Pancreas (tissue), 10 donors: ENCODE measurements at regions not wholly inside any gene's neighbourhood (a gene's known extent, or its start where the extent isn't known, plus 50 kb on each side); places are given as distances from the start of the nearest gene placed in this dataset.

ENCODE experiments used
- ATAC-seq, 4 donors: fragments of 200-7000 bp; cut with Tn5 transposase; one replicate each; pipeline versions ENCODE4 v1.8.0 to v1.9.1; 2020; ENCODE audit warnings: mild to moderate bottlenecking in 4 of 4, moderate library complexity in 4 of 4
- DNase-seq, 6 donors: peaks; one replicate each; pipeline ENCODE4 v3.0.0-alpha.2; 2020
- FAIRE-seq: peaks from 2 replicates; lab custom pipeline; 2012; peaks lifted over from hg19 to GRCh38; lab: Jason Lieb, UNC
- H3K27ac ChIP-seq, 4 donors: fragments of 200-600 bp; sonication (generic); 1 replicate in 3 of 4; 2 replicates in 1 of 4; pipeline versions ENCODE4 v1.5.0 to v1.8.0; 2020
- H3K27me3 ChIP-seq, 4 donors: fragments of 200-600 bp; one replicate each; pipeline ENCODE4 v1.8.0; 2021
- H3K36me3 ChIP-seq, 3 donors: fragments of 200-600 bp; sonication (generic) in 1 of 3; one replicate each; pipeline versions ENCODE4 v1.5.0 to v1.8.0; 2020 to 2021
- H3K4me1 ChIP-seq, 3 donors: fragments of 200-600 bp; one replicate each; pipeline ENCODE4 v1.8.0; 2021
- H3K4me3 ChIP-seq, 4 donors: fragments of 200-600 bp; sonication (generic) in 2 of 4; one replicate each; pipeline versions ENCODE4 v1.5.0 to v1.8.0; 2020 to 2021
- H3K9me3 ChIP-seq, 4 donors: fragments of 200-600 bp; one replicate each; pipeline ENCODE4 v1.8.0; 2021
- WGBS, 2 donors: extraction: QIAGEN DNeasy Blood & Tissue Kit; methylation state at CpG; one replicate each; pipeline ENCODE4 v1.1.7; 2013; 5-methylcytosine and 5-hydroxymethylcytosine counted together
- intact Hi-C, 3 donors: fragments of 100-400 bp; cut with DNase I; formaldehyde crosslinking; loops; one replicate each; pipeline versions ENCODE4 v1.11.1 to v1.14.2; 2022
- TF ChIP-seq, protein P1 (sequence below), 4 donors: fragments of 200-600 bp; sonication (generic) in 3 of 4; IDR thresholded peaks; one replicate each; pipeline versions ENCODE4 v1.5.0 to v1.8.0; 2021; ENCODE audit warnings: antibody characterized with exemption in 4 of 4
- donor health status: healthy with polysubstance abuse.
- donor health status: DM: no; HTN: no; CAD: no; lungs with moderate emphysema.
- donor health status: DM: no; HTN: no; CAD: no.
- donor health status: control.
- donor health status: control.
- donor health status: Bipolar disorder and iron deficiency.
- donor health status: DM: yes; HTN: yes; CAD: no.
- donor health status: DM: no; HTN: no; CAD: no.
- donor health status: DM: no; HTN: no; CAD: no.
- donor health status: DM: yes; HTN: yes; CAD: no.

DNA sequence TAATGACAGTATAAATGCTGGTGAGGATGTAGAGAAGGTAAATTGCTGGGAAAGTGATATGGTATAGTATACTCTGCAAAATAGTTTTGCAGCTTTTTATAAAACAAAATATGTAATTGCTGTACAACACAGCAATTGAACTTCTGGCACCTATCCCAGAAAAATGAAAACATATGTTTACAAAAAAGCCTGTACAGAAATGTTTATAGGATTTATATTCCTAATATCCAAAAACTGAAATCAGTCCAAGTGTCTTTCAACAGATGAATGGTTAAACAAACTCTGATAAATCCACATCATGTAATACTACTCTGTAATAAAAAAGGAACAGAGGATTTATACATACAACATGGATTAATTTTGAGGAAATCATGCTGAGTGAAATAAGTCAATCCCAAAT is 198.4 kb upstream of the ACTRT1 start:
- FAIRE-seq = no peak
- Histone ChIP-seq H3K27ac (no peak overlapping the region), H3K36me3 (no peaks in the 10 kb centered on the region), H3K27me3 (peaks cover 0 to 6% (median 0%) of the 10 kb centered on the region in 4 donors), H3K9me3 (no peaks in the 10 kb centered on the region), H3K4me1 (no peaks in the 10 kb centered on the region), H3K4me3 (no peak overlapping the region)
- no peak for DNase-seq
- TF ChIP-seq, protein P1, sequence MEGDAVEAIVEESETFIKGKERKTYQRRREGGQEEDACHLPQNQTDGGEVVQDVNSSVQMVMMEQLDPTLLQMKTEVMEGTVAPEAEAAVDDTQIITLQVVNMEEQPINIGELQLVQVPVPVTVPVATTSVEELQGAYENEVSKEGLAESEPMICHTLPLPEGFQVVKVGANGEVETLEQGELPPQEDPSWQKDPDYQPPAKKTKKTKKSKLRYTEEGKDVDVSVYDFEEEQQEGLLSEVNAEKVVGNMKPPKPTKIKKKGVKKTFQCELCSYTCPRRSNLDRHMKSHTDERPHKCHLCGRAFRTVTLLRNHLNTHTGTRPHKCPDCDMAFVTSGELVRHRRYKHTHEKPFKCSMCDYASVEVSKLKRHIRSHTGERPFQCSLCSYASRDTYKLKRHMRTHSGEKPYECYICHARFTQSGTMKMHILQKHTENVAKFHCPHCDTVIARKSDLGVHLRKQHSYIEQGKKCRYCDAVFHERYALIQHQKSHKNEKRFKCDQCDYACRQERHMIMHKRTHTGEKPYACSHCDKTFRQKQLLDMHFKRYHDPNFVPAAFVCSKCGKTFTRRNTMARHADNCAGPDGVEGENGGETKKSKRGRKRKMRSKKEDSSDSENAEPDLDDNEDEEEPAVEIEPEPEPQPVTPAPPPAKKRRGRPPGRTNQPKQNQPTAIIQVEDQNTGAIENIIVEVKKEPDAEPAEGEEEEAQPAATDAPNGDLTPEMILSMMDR (IDR thresholded peaks at IDR 0.05) = no peak
- ATAC-seq = no peak
- intact Hi-C loops = no loop called here

DNA sequence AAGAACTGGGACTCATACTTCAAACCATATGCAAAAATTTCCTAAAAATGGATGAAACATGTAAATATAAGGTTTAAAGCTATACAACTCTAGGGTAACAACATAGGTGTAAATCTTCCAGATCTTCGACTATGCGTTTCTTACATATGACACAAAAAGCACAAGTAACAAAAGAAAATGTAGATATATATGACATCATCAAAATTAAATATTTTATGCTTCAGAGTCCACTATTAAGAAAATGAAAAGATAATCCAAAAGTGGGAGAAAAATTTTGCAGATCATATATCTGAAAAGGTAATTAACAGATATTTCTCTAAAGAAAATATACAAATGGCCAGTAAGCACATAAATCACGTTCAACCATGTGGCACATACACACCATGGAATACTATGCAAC is 164.2 kb upstream of the ACTRT1 start:
- no peaks in the 10 kb centered on the region for H3K9me3 ChIP-seq
- H3K4me1 ChIP-seq = no peaks in the 10 kb centered on the region
- TF ChIP-seq, protein P1 (IDR thresholded peaks at IDR 0.05) = no peak
- no peak overlapping the region for H3K4me3 ChIP-seq
- DNase-seq = no peak
- FAIRE-seq = no peak
- intact Hi-C loops = no loop called here
- no peaks in the 10 kb centered on the region for H3K36me3 ChIP-seq
- H3K27ac ChIP-seq = no peak overlapping the region
- ATAC-seq = no peak
- WGBS, 2 donors = 68 to 69% methylated on average over 3 of the region's 3 CpGs
- H3K27me3 ChIP-seq = no peaks in the 10 kb centered on the region

DNA sequence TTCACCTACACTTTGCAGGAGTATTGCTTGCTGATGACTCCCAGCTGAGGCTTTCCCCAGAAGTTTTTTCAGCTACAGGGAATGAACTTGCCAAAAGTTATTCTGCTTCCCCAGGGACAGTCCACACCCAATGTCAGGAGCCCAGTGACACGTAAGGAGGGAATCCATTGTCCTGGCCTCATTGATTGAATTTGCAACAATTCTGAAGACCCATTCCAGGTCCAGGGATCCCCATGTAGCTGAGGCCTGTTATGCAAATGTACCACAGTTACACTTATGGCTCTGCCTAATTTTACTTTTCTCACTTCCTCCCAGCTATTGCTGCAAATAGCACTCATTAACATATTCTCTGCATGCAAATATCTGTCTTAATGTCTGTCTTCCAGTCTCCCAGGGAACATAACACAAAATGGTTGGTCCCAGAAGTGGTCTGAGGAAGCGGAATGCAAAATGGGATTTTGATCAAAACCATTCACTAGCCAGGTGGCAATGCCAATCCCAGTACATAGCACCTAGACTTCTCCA is 113.7 kb upstream of the ACTRT1 start:
- Histone ChIP-seq H3K27me3 (no peaks in the 10 kb centered on the region), H3K27ac (no peak overlapping the region), H3K4me3 (no peak overlapping the region), H3K4me1 (no peaks in the 10 kb centered on the region), H3K36me3 (no peaks in the 10 kb centered on the region), H3K9me3 (no peaks in the 10 kb centered on the region)
- TF ChIP-seq, protein P1 (IDR thresholded peaks at IDR 0.05) = no peak
- DNase-seq = no peak
- 48 to 77% methylated on average over 2 of the region's 2 CpGs for WGBS, 2 donors
- intact Hi-C loops = no loop called here
- no peak for FAIRE-seq
- ATAC-seq = no peak

DNA sequence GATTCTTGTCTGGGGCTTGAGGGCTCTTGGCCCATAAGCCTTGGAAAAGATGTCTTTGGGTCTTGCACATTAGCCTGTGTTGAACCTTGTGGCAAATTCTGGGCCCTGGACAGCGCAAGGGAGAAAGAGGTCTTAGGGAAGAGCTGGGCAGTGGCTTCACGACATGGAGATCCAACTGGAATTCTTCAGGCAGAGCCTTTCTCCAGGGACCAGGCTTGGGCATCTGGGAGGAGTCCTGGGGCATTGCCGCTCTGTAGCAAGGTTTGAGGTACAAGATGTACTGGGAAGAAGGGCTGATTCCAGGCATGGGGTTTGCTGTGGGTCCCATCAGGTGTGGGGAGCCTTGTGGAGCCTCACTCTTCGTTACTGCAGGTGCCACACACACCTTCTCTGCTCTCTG is 104.0 kb upstream of the ACTRT1 start:
- TF ChIP-seq, protein P1 (IDR thresholded peaks at IDR 0.05) = no peak
- no peak for ATAC-seq
- no peak for DNase-seq
- Histone ChIP-seq H3K9me3 (no peaks in the 10 kb centered on the region), H3K4me3 (no peak overlapping the region), H3K27me3 (no peaks in the 10 kb centered on the region), H3K4me1 (no peaks in the 10 kb centered on the region), H3K27ac (no peak overlapping the region), H3K36me3 (no peaks in the 10 kb centered on the region)
- intact Hi-C loops = no loop called here
- 41 to 51% methylated on average over 4 of the region's 4 CpGs for WGBS, 2 donors
- no peak for FAIRE-seq

DNA sequence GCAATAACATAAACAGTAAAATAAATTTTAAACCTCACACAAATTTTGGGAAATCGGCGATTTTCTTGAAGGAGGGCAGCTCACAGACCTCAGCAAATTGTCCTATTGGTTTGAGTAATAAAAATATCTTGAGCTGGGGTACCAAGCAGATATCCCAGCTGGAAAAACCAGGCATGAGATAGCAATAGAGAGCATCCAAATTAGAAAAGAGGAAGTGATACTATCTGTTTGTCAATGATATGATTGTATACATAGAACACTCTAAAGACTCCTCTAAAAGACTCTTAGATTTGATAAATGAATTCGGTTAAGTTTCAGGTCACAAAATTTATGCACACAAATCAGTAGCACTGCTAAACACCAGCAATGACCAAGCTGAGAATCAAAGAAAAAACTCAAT is 90.5 kb upstream of the ACTRT1 start:
- DNase-seq = no peak
- 78 to 81% methylated on average over 3 of the region's 3 CpGs for WGBS, 2 donors
- TF ChIP-seq, protein P1 (IDR thresholded peaks at IDR 0.05) = no peak
- no peaks in the 10 kb centered on the region for H3K4me1 ChIP-seq
- H3K4me3 ChIP-seq = no peak overlapping the region
- intact Hi-C loops = no loop called here
- no peaks in the 10 kb centered on the region for H3K36me3 ChIP-seq
- H3K27me3 ChIP-seq = no peaks in the 10 kb centered on the region
- no peaks in the 10 kb centered on the region for H3K9me3 ChIP-seq
- no peak for ATAC-seq
- no peak overlapping the region for H3K27ac ChIP-seq
- FAIRE-seq = no peak
